WTC11 (cell line): ENCODE measurements at regions not wholly inside any gene's neighbourhood (a gene's known extent, or its start where the extent isn't known, plus 50 kb on each side); places are given as distances from the start of the nearest gene placed in this dataset.

Experiments used
- CTCF ChIP-seq: fragments of 200-600 bp; IDR thresholded peaks from 2 replicates; pipeline ENCODE4 v1.8.0; 2022; ENCODE audit warnings: antibody characterized with exemption
- GABPB1 ChIP-seq: sonication (generic); formaldehyde crosslinking; IDR thresholded peaks from 2 replicates; pipeline ENCODE4 v1.8.1; 2023; ENCODE audit warnings: mild to moderate bottlenecking, missing genetic modification reagents
- HMGXB4 ChIP-seq: sonication (generic); formaldehyde crosslinking; IDR thresholded peaks from 2 replicates; pipeline ENCODE4 v1.8.1; 2023; ENCODE audit warnings: mild to moderate bottlenecking, moderate library complexity, missing genetic modification reagents
- JUN ChIP-seq: sonication (generic); formaldehyde crosslinking; IDR thresholded peaks from 2 replicates; pipeline ENCODE4 v1.8.0; 2023; ENCODE audit warnings: mild to moderate bottlenecking, missing genetic modification reagents
- NFYB ChIP-seq: sonication (generic); formaldehyde crosslinking; conservative IDR thresholded peaks from 2 replicates; pipeline ENCODE4 v1.8.0; 2022; ENCODE audit warnings: low read depth, missing genetic modification reagents
- ZNF121 ChIP-seq: sonication (generic); formaldehyde crosslinking; IDR thresholded peaks from 2 replicates; pipeline ENCODE4 v1.8.0; 2023; ENCODE audit warnings: missing genetic modification reagents

- TF ChIP-seq GABPB1 (no peak), CTCF (no peak), NFYB (CRISPR knock-in tag) (no peak), ZNF121 (no peak), HMGXB4 (no peak), JUN (CRISPR knock-in tag) (no peak)
Observed at GRCh38 chr9:84512493-84512892, 157.0 kb upstream of the NTRK2 start.
